ENCODE measurements at regions not wholly inside any gene's neighbourhood (a gene's known extent, or its start where the extent isn't known, plus 50 kb on each side); places are given as distances from the start of the nearest gene placed in this dataset.

- TF ChIP-seq POLR2A (IDR thresholded peaks at IDR 0.05) (no peak), CTCF (IDR thresholded peaks at IDR 0.05) (no peak)
Measured at GRCh38 chr11:109305009-109305408, 117.0 kb upstream of the C11orf87 start.

Measured in right lobe of liver (tissue), 4 donors.